HG02885 (cell line): ENCODE measurements at regions not wholly inside any gene's neighbourhood (a gene's known extent, or its start where the extent isn't known, plus 50 kb on each side); places are given as distances from the start of the nearest gene placed in this dataset.

ENCODE experiments used
- ATAC-seq: cut with Tn5 transposase; IDR thresholded peaks from one replicate; pipeline ENCODE4 v1.9.1; 2021; ENCODE audit warnings: mild to moderate bottlenecking; ENCODE audit not compliant: unreplicated experiment, poor library complexity

GRCh38 chr2:193521523-193521922 is 1326.8 kb upstream of the TMEFF2 start:
- ATAC-seq, result no peak

- no peak for ATAC-seq
Observed at GRCh38 chr2:193520709-193521458, 1326.2 kb upstream of the TMEFF2 start.

GRCh38 chr2:193518041-193518817 is 1323.5 kb upstream of the TMEFF2 start:
- no peak for ATAC-seq

- no peak for ATAC-seq
Observed at GRCh38 chr2:193517615-193518014, 1322.9 kb upstream of the TMEFF2 start.

GRCh38 chr2:193506035-193506434 is 1311.3 kb upstream of the TMEFF2 start:
- no peak for ATAC-seq

- no peak for ATAC-seq
Observed at GRCh38 chr2:193505620-193506019, 1310.9 kb upstream of the TMEFF2 start.

- ATAC-seq, result no peak
Observed at GRCh38 chr2:193502363-193503035, 1307.8 kb upstream of the TMEFF2 start.

GRCh38 chr2:193496786-193497185 is 1302.1 kb upstream of the TMEFF2 start:
- ATAC-seq, result no peak

- peak; percentile 92 for ATAC-seq
Observed at GRCh38 chr2:193482557-193482956, 1287.8 kb upstream of the TMEFF2 start.

GRCh38 chr2:193480187-193480586 is 1285.5 kb upstream of the TMEFF2 start:
- no peak for ATAC-seq

GRCh38 chr2:193476171-193476800 is 1281.6 kb upstream of the TMEFF2 start:
- ATAC-seq, result no peak

GRCh38 chr2:193475038-193475437 is 1280.3 kb upstream of the TMEFF2 start:
- no peak for ATAC-seq

- no peak for ATAC-seq
Observed at GRCh38 chr2:193469251-193469650, 1274.5 kb upstream of the TMEFF2 start.

- no peak for ATAC-seq
Observed at GRCh38 chr2:193467276-193467987, 1272.7 kb upstream of the TMEFF2 start.

GRCh38 chr2:193463011-193463410 is 1268.3 kb upstream of the TMEFF2 start:
- no peak for ATAC-seq

GRCh38 chr2:193462411-193462810 is 1267.7 kb upstream of the TMEFF2 start:
- ATAC-seq, result no peak

- no peak for ATAC-seq
Observed at GRCh38 chr2:193461431-193461934, 1266.8 kb upstream of the TMEFF2 start.

- ATAC-seq, result no peak
Observed at GRCh38 chr2:193446967-193447366, 1252.2 kb upstream of the TMEFF2 start.

- no peak for ATAC-seq
Observed at GRCh38 chr2:193442293-193442692, 1247.6 kb upstream of the TMEFF2 start.

GRCh38 chr2:193428336-193428818 is 1233.6 kb upstream of the TMEFF2 start:
- no peak for ATAC-seq
